HG02970 (cell line): ENCODE measurements at regions not wholly inside any gene's neighbourhood (a gene's known extent, or its start where the extent isn't known, plus 50 kb on each side); places are given as distances from the start of the nearest gene placed in this dataset.

Source experiments
- ATAC-seq: cut with Tn5 transposase; IDR thresholded peaks from one replicate; pipeline ENCODE4 v1.9.1; 2021; ENCODE audit warnings: mild to moderate bottlenecking, moderate library complexity, moderate number of reproducible peaks; ENCODE audit not compliant: unreplicated experiment, low FRiP score

GRCh38 chr10:111199587-111199986 is 122.8 kb downstream of the ADRA2A start:
- ATAC-seq, result no peak

- no peak for ATAC-seq
Measured at GRCh38 chr10:111200505-111201186, 123.8 kb downstream of the ADRA2A start.

GRCh38 chr10:111203615-111204014 is 126.8 kb downstream of the ADRA2A start:
- no peak for ATAC-seq

GRCh38 chr10:111204838-111205237 is 128.0 kb downstream of the ADRA2A start:
- no peak for ATAC-seq

GRCh38 chr10:111206521-111206920 is 129.7 kb downstream of the ADRA2A start:
- ATAC-seq, result no peak

GRCh38 chr10:111207500-111207899 is 130.7 kb downstream of the ADRA2A start:
- no peak for ATAC-seq

GRCh38 chr10:111208951-111209350 is 132.1 kb downstream of the ADRA2A start:
- ATAC-seq, result no peak

- no peak for ATAC-seq
Measured at GRCh38 chr10:111209692-111210091, 132.9 kb downstream of the ADRA2A start.

- no peak for ATAC-seq
Measured at GRCh38 chr10:111211241-111211640, 134.4 kb downstream of the ADRA2A start.

GRCh38 chr10:111211706-111212105 is 134.9 kb downstream of the ADRA2A start:
- ATAC-seq, result no peak

GRCh38 chr10:111221682-111222480 is 145.1 kb downstream of the ADRA2A start:
- ATAC-seq, result no peak

- ATAC-seq, result no peak
Measured at GRCh38 chr10:111222961-111223360, 146.1 kb downstream of the ADRA2A start.

- no peak for ATAC-seq
Measured at GRCh38 chr10:111231779-111232178, 154.9 kb downstream of the ADRA2A start.

- no peak for ATAC-seq
Measured at GRCh38 chr10:111233439-111233838, 156.6 kb downstream of the ADRA2A start.

GRCh38 chr10:111234234-111234913 is 157.5 kb downstream of the ADRA2A start:
- ATAC-seq, result no peak

- no peak for ATAC-seq
Measured at GRCh38 chr10:111234914-111235302, 158.1 kb downstream of the ADRA2A start.

- no peak for ATAC-seq
Measured at GRCh38 chr10:111240348-111240747, 163.5 kb downstream of the ADRA2A start.

- ATAC-seq, result no peak
Measured at GRCh38 chr10:111243126-111243525, 166.3 kb downstream of the ADRA2A start.

- ATAC-seq, result no peak
Measured at GRCh38 chr10:111246136-111246535, 169.3 kb downstream of the ADRA2A start.

- no peak for ATAC-seq
Measured at GRCh38 chr10:111246814-111247452, 170.1 kb downstream of the ADRA2A start.
